K562 (cell line): ENCODE measurements at regions not wholly inside any gene's neighbourhood (a gene's known extent, or its start where the extent isn't known, plus 50 kb on each side); places are given as distances from the start of the nearest gene placed in this dataset.

Source experiments
- CBX1 ChIP-seq: sonication (generic); IDR thresholded peaks from 2 replicates; pipeline ENCODE4 v1.6.1; 2016; ENCODE audit warnings: antibody characterized with exemption, low read depth, mild to moderate bottlenecking
- ZBTB34 ChIP-seq: fragments of 250-450 bp; sonication (Bioruptor Pico); IDR thresholded peaks from 2 replicates; pipeline ENCODE4 v1.8.0; 2021; ENCODE audit warnings: mild to moderate bottlenecking, moderate library complexity
- ZNF318 ChIP-seq, 2 experiments: fragments of 450-650 bp; IDR thresholded peaks; 2 replicates each; pipeline ENCODE4 v1.6.1; 2016; ENCODE audit warnings: mild to moderate bottlenecking in 2 of 2, borderline replicate concordance in 1 of 2, low read depth in 1 of 2, moderate library complexity in 1 of 2

DNA sequence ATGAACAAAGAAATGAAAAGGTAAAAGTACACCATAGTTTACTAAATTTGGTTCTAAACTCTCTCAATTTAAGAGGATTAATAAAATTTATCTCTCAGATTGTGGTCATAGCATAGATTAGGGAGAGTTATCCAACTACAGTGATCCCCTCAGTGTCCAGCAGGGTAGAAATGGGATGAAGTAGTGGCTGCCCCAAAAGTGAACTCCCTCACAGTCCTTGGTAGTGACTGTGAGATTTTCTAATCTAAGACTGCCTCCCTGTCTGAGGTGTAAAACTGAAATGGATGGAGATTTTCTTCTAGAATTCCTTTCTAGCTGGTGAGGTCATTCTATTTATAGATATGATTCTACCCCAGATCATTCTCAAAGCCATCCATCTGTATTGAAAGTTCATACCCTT lies 455.5 kb downstream of the ACTL7B start (continued):
- TF ChIP-seq ZNF318 (IDR thresholded peaks at IDR 0.05; ENCODE audit: borderline replicate concordance in 1 of 2, low read depth in 1 of 2) (no peak), ZBTB34 (no peak), CBX1 (no peak)
